ENCODE measurements at regions not wholly inside any gene's neighbourhood (a gene's known extent, or its start where the extent isn't known, plus 50 kb on each side); places are given as distances from the start of the nearest gene placed in this dataset.
A peak's percentile ranks its signal among the peaks of the same experiment; 100 is the strongest.

- Histone ChIP-seq H3K4me3 (no peak overlapping the region), H3K36me3 (no peaks in the 10 kb centered on the region), H3K9me3 (no peaks in the 10 kb centered on the region), H3K4me1 (no peaks in the 10 kb centered on the region), H3K27me3 (peaks cover 0 to 5% (median 0%) of the 10 kb centered on the region in 9 donors), H3K27ac (no peak overlapping the region)
- intact Hi-C loops (cut with DNase I), result no loop called here
- 40 to 47% (median 45%) methylated on average over 3 of the region's 3 CpGs for WGBS, 4 donors
- ATAC-seq, result no peak
- no peak for DNase-seq
- TF ChIP-seq CTCF (IDR thresholded peaks at IDR 0.05) (peak in 1 of 12 donors; percentile 9), POLR2A (IDR thresholded peaks at IDR 0.05) (no peak)
Measured at GRCh38 chrX:128518508-128518907, 466.3 kb upstream of the ACTRT1 start.

GRCh38 chrX:128517691-128518090 lies 465.5 kb upstream of the ACTRT1 start:
- Histone ChIP-seq H3K27me3 (peaks cover 0 to 5% (median 0%) of the 10 kb centered on the region in 9 donors), H3K4me3 (no peak overlapping the region), H3K27ac (no peak overlapping the region), H3K36me3 (no peaks in the 10 kb centered on the region), H3K4me1 (no peaks in the 10 kb centered on the region), H3K9me3 (no peaks in the 10 kb centered on the region)
- DNase-seq (no peak), ATAC-seq (no peak)
- TF ChIP-seq CTCF (IDR thresholded peaks at IDR 0.05), result no peak
- no peak for TF ChIP-seq POLR2A (IDR thresholded peaks at IDR 0.05)
- WGBS, 4 donors, result 56 to 69% (median 65%) methylated on average over 1 to 3 of the region's 3 CpGs
- intact Hi-C loops (cut with DNase I), result no loop called here

GRCh38 chrX:128504496-128504895 lies 452.3 kb upstream of the ACTRT1 start:
- Histone ChIP-seq H3K27me3 (no peaks in the 10 kb centered on the region), H3K4me3 (no peak overlapping the region), H3K36me3 (no peaks in the 10 kb centered on the region), H3K27ac (no peak overlapping the region), H3K4me1 (no peaks in the 10 kb centered on the region), H3K9me3 (no peaks in the 10 kb centered on the region)
- no peak for DNase-seq
- no peak for TF ChIP-seq POLR2A (IDR thresholded peaks at IDR 0.05)
- no peak for TF ChIP-seq CTCF (IDR thresholded peaks at IDR 0.05)
- no peak for ATAC-seq
- intact Hi-C loops (cut with DNase I), result no loop called here

GRCh38 chrX:128464116-128464515 lies 411.9 kb upstream of the ACTRT1 start:
- Histone ChIP-seq H3K27ac (no peak overlapping the region), H3K36me3 (no peaks in the 10 kb centered on the region)
- intact Hi-C loops (cut with DNase I), result no loop called here

More at GRCh38 chrX:128464116-128464515, 411.9 kb upstream of the ACTRT1 start:
- H3K4me1 ChIP-seq, result no peaks in the 10 kb centered on the region
- ATAC-seq (no peak), DNase-seq (no peak)
- H3K27me3 ChIP-seq, result no peaks in the 10 kb centered on the region
- WGBS, 4 donors, result 73 to 89% (median 81%) methylated on average over 5 of the region's 5 CpGs
- TF ChIP-seq CTCF (IDR thresholded peaks at IDR 0.05) (no peak), POLR2A (IDR thresholded peaks at IDR 0.05) (no peak)
- no peak overlapping the region for H3K4me3 ChIP-seq
- H3K9me3 ChIP-seq, result peaks cover 0 to 3% (median 0%) of the 10 kb centered on the region in 12 donors

All from heart left ventricle (tissue), 16 donors.